ENCODE measurements at regions not wholly inside any gene's neighbourhood (a gene's known extent, or its start where the extent isn't known, plus 50 kb on each side); places are given as distances from the start of the nearest gene placed in this dataset.

- no peak for DNase-seq
Measured at GRCh38 chr13:59531571-59532091, 632.1 kb downstream of the DIAPH3 start.

- no peak for DNase-seq
Measured at GRCh38 chr13:59532405-59532804, 631.3 kb downstream of the DIAPH3 start.

GRCh38 chr13:59533561-59534555 is 629.9 kb downstream of the DIAPH3 start:
- no peak for DNase-seq

- no peak for DNase-seq
Measured at GRCh38 chr13:59534806-59535205, 628.9 kb downstream of the DIAPH3 start.

- no peak for DNase-seq
Measured at GRCh38 chr13:59537500-59537899, 626.2 kb downstream of the DIAPH3 start.

- no peak for DNase-seq
Measured at GRCh38 chr13:59538512-59538911, 625.2 kb downstream of the DIAPH3 start.

GRCh38 chr13:59542303-59542702 is 621.4 kb downstream of the DIAPH3 start:
- no peak for DNase-seq

- DNase-seq, result no peak
Measured at GRCh38 chr13:59543418-59543817, 620.3 kb downstream of the DIAPH3 start.

- no peak for DNase-seq
Measured at GRCh38 chr13:59545007-59545406, 618.7 kb downstream of the DIAPH3 start.

GRCh38 chr13:59546178-59546577 is 617.5 kb downstream of the DIAPH3 start:
- DNase-seq, result no peak

- DNase-seq, result no peak
Measured at GRCh38 chr13:59547950-59548349, 615.8 kb downstream of the DIAPH3 start.

- no peak for DNase-seq
Measured at GRCh38 chr13:59562924-59563323, 600.8 kb downstream of the DIAPH3 start.

GRCh38 chr13:59566561-59566960 is 597.2 kb downstream of the DIAPH3 start:
- no peak for DNase-seq

GRCh38 chr13:59568306-59568705 is 595.4 kb downstream of the DIAPH3 start:
- no peak for DNase-seq

- DNase-seq, result no peak
Measured at GRCh38 chr13:59570204-59570603, 593.5 kb downstream of the DIAPH3 start.

- DNase-seq, result no peak
Measured at GRCh38 chr13:59584101-59584500, 579.6 kb downstream of the DIAPH3 start.

- DNase-seq, result no peak
Measured at GRCh38 chr13:59584761-59585670, 578.7 kb downstream of the DIAPH3 start.

GRCh38 chr13:59587030-59587429 is 576.7 kb downstream of the DIAPH3 start:
- no peak for DNase-seq

GRCh38 chr13:59587971-59588716 is 575.6 kb downstream of the DIAPH3 start:
- DNase-seq, result no peak

GRCh38 chr13:59588717-59589067 is 575.0 kb downstream of the DIAPH3 start:
- no peak for DNase-seq

GRCh38 chr13:59601993-59602392 is 561.7 kb downstream of the DIAPH3 start:
- no peak for DNase-seq

GRCh38 chr13:59603646-59604045 is 560.1 kb downstream of the DIAPH3 start:
- DNase-seq, result no peak

- DNase-seq, result no peak
Measured at GRCh38 chr13:59607172-59607571, 556.6 kb downstream of the DIAPH3 start.
